ENCODE measurements at regions not wholly inside any gene's neighbourhood (a gene's known extent, or its start where the extent isn't known, plus 50 kb on each side); places are given as distances from the start of the nearest gene placed in this dataset.

DNA sequence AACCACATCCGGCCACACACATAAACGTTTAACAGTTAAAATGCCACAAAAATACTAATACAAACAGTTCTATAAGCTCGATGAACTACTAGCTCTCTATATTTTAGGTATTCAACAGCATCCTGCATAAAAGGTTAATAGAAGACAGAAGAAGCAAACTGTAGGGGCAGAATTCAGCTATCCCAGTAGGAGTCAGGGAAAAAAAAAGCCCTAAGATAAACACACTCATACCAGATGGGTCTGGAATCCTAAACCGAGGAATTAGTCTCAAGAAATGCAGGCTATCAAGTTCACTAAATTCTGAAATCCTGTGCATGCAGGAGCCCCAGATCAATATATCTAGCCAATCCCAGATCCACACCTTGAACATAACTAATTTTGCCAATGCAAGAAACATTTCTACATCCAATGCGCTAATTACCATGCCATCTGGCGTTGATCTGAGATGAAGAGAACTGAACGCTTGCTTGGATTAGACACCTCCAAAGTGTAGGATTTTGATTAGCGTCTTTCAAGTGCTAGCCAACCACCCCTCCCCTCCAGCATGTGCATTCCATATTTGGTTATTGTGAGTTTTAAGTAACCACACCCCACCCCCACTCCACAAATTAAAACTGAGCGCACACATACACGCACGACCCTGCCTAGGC lies 512.2 kb upstream of the INTU start:
- TF ChIP-seq GATA3 (IDR thresholded peaks at IDR 0.05; ENCODE audit: low read depth, low read length) (no peak), GATA2 (IDR thresholded peaks at IDR 0.05; ENCODE audit: low read depth, low read length) (no peak)

Data from SH-SY5Y (cell line).